IMR-90 (cell line): ENCODE measurements at regions not wholly inside any gene's neighbourhood (a gene's known extent, or its start where the extent isn't known, plus 50 kb on each side); places are given as distances from the start of the nearest gene placed in this dataset.
"Not testable (repeated sequence)": the region's sequence is repeated elsewhere in the genome, so short reads cannot be mapped to it uniquely, and the experiment has no call there.

Source experiments
- BHLHE40 ChIP-seq: fragments of 150-350 bp; IDR thresholded peaks from 2 replicates; pipeline ENCODE4 v1.6.1; 2016; ENCODE audit warnings: mild to moderate bottlenecking, low read depth, low read length
- CEBPB ChIP-seq: IDR thresholded peaks from 2 replicates; pipeline ENCODE4 v1.6.1; 2012; ENCODE audit warnings: low read depth, low read length, improper control_type of control experiment
- CHD1 ChIP-seq: IDR thresholded peaks from 2 replicates; pipeline ENCODE4 v1.6.1; 2012; ENCODE audit warnings: low read depth, low read length, improper control_type of control experiment
- MXI1 ChIP-seq: IDR thresholded peaks from 2 replicates; pipeline ENCODE4 v1.6.1; 2012; ENCODE audit warnings: low read depth, mild to moderate bottlenecking, low read length, moderate library complexity, borderline replicate concordance
- POLR2A ChIP-seq: IDR thresholded peaks from 2 replicates; pipeline ENCODE4 v1.6.1; 2012; ENCODE audit warnings: mild to moderate bottlenecking, low read depth, low read length
- SMC3 ChIP-seq: fragments of 150-350 bp; IDR thresholded peaks from 2 replicates; pipeline ENCODE4 v1.6.1; 2016; ENCODE audit warnings: low read depth, mild to moderate bottlenecking, antibody characterized with exemption, low read length, moderate library complexity
- TF ChIP-seq, protein P1 (sequence below): conservative IDR thresholded peaks from 2 replicates; pipeline ENCODE4 v1.5.1; 2012; ENCODE audit warnings: mild to moderate bottlenecking, low read depth, low read length, improper control_type of control experiment
- TF ChIP-seq, protein P2 (sequence below): fragments of 150-350 bp; IDR thresholded peaks from 2 replicates; pipeline ENCODE4 v1.6.1; 2016; ENCODE audit warnings: low read depth, mild to moderate bottlenecking, low read length, moderate library complexity, borderline replicate concordance
- TF ChIP-seq, protein P3 (sequence below): fragments of 150-350 bp; IDR thresholded peaks from 2 replicates; pipeline ENCODE4 v1.6.1; 2017; ENCODE audit warnings: mild to moderate bottlenecking, antibody characterized with exemption, low read length, low read depth

DNA sequence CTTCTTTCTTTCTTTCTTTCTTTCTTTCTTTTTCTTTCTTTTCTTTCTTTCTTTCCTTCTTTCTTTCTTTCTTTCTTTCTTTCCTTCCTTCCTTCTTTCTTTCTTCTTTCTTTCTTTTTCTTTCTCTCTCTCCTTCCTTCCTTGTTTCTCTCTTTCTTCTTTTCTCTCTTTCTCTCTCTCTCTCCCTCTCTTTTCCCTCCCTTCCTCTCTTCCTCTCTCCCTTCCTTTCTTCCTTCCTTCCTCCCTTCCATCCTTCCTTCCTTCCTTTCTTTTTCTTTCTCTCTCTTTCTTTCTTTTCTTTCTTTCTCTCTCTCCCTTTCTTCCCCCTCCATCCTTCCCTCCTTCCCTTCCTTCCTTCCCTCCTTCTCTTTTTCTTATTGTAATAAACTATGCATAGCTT lies 105.5 kb downstream of the ZBTB18 start:
- TF ChIP-seq BHLHE40, CHD1, POLR2A, MXI1, SMC3, CEBPB: not testable (repeated sequence)
- TF ChIP-seq, protein P1, sequence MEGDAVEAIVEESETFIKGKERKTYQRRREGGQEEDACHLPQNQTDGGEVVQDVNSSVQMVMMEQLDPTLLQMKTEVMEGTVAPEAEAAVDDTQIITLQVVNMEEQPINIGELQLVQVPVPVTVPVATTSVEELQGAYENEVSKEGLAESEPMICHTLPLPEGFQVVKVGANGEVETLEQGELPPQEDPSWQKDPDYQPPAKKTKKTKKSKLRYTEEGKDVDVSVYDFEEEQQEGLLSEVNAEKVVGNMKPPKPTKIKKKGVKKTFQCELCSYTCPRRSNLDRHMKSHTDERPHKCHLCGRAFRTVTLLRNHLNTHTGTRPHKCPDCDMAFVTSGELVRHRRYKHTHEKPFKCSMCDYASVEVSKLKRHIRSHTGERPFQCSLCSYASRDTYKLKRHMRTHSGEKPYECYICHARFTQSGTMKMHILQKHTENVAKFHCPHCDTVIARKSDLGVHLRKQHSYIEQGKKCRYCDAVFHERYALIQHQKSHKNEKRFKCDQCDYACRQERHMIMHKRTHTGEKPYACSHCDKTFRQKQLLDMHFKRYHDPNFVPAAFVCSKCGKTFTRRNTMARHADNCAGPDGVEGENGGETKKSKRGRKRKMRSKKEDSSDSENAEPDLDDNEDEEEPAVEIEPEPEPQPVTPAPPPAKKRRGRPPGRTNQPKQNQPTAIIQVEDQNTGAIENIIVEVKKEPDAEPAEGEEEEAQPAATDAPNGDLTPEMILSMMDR: not testable (repeated sequence)
- TF ChIP-seq, protein P2, sequence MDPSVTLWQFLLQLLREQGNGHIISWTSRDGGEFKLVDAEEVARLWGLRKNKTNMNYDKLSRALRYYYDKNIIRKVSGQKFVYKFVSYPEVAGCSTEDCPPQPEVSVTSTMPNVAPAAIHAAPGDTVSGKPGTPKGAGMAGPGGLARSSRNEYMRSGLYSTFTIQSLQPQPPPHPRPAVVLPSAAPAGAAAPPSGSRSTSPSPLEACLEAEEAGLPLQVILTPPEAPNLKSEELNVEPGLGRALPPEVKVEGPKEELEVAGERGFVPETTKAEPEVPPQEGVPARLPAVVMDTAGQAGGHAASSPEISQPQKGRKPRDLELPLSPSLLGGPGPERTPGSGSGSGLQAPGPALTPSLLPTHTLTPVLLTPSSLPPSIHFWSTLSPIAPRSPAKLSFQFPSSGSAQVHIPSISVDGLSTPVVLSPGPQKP: not testable (repeated sequence)
- TF ChIP-seq, protein P3, sequence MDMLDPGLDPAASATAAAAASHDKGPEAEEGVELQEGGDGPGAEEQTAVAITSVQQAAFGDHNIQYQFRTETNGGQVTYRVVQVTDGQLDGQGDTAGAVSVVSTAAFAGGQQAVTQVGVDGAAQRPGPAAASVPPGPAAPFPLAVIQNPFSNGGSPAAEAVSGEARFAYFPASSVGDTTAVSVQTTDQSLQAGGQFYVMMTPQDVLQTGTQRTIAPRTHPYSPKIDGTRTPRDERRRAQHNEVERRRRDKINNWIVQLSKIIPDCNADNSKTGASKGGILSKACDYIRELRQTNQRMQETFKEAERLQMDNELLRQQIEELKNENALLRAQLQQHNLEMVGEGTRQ: not testable (repeated sequence)
